GM10266 (cell line): ENCODE measurements at regions not wholly inside any gene's neighbourhood (a gene's known extent, or its start where the extent isn't known, plus 50 kb on each side); places are given as distances from the start of the nearest gene placed in this dataset.

ENCODE experiments used
- DNase-seq: peaks from one replicate; pipeline ENCODE4 v3.0.0; 2012; ENCODE audit errors: extremely low spot score
- TF ChIP-seq, protein P1 (sequence below): IDR thresholded peaks from 2 replicates; pipeline ENCODE4 v1.5.1; 2012; ENCODE audit warnings: mild to moderate bottlenecking, low read depth; ENCODE audit not compliant: control insufficient read depth, insufficient read depth; ENCODE audit errors: missing control alignments

DNA sequence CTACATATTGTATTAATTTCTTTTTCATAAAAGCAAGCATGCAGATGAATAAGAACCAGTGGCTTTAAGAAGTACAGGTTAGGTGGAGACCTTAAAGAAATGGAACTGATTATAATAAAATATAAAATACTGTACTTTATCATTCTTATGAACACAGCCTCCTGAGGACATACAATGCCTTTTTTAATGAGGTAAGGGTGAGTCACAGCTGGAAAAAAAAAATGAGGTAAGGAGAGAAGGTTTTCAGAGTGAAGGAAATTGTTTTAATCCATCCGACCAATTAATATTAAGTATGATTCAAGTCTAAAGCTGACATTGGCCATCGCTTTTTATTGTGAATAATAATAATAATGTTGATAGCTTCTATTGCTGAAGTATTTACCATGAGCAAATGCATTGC lies 170.3 kb upstream of the SOX2 start:
- TF ChIP-seq, protein P1, sequence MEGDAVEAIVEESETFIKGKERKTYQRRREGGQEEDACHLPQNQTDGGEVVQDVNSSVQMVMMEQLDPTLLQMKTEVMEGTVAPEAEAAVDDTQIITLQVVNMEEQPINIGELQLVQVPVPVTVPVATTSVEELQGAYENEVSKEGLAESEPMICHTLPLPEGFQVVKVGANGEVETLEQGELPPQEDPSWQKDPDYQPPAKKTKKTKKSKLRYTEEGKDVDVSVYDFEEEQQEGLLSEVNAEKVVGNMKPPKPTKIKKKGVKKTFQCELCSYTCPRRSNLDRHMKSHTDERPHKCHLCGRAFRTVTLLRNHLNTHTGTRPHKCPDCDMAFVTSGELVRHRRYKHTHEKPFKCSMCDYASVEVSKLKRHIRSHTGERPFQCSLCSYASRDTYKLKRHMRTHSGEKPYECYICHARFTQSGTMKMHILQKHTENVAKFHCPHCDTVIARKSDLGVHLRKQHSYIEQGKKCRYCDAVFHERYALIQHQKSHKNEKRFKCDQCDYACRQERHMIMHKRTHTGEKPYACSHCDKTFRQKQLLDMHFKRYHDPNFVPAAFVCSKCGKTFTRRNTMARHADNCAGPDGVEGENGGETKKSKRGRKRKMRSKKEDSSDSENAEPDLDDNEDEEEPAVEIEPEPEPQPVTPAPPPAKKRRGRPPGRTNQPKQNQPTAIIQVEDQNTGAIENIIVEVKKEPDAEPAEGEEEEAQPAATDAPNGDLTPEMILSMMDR, result no peak
- no peak for DNase-seq

DNA sequence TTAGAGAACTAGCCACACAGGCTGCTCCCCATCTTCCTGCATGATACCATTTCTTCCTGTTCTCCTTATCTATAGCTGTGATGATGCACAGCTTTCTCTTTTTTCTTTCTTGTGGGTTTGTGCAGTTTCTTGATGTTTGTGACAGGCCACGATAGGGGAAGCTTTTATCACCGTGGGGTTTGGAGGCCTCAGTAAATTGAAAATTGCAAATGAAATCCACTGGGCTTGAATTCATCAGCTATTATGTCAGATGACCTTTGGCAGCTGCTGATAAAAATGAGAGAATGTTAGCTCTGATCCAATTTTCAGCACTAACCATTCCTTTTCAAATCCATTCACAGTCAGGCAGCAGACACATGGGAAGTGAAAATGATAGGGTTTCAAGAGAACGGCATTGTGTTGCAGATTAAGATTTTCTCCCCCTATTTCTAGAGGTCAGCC lies 176.9 kb upstream of the SOX2 start:
- TF ChIP-seq, protein P1, result no peak
- no peak for DNase-seq

DNA sequence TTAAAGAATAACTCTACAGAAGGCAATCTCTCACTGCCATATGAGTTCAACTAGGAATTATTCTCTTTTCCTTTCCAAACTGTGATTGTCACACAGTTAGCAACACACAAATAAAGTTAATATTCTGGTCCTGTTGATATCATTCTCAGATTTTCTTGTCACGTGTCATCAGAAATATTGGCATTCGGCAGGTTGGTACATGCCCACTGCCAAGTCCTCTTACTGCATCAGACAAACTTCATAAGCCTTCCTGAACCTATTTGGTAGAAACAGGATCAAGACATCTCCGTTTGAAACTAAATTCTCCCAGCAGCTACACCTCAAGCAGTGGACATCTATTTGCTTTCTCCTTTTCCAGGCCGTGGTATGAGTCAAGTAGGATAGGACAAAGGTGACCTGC lies 177.9 kb upstream of the SOX2 start:
- no peak for DNase-seq
- TF ChIP-seq, protein P1, result no peak

DNA sequence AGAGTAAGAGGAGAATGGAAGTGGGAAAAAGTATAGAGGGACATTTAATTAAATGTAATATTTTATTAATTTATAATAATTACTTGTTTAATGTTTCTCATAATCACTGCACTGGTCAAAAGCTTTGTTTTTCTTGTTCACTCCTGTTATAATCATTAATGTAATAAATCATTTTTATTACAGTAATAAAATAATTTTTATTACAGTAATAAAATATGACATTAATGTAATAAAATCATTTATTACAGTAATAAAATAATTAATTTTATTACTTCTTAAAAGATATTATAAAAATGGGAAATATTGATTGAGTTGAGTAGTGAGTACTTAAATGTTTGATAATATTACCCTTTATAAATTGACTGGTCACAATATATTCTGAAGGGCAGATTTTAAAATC lies 181.1 kb upstream of the SOX2 start:
- no peak for DNase-seq
- TF ChIP-seq, protein P1, result no peak

DNA sequence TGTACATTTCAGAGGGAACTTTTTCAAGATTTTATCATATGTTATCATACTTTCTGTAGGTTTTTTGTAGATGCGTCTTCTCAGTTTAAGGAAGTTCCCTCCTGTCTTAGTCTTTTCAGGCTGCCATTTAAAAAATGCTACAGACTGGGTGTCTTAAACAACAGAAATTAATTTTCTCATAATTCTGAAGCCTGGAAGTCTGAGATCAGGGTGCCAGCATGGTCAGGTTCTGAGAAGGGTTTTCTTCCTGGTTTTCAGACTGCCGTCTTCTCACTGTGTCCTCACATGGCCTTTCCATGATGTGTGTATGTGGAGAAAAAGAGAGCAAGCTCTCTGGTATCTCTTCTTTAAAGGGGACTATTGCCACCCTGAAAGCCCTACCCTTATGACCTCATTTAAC lies 189.9 kb upstream of the SOX2 start:
- DNase-seq, result no peak

DNA sequence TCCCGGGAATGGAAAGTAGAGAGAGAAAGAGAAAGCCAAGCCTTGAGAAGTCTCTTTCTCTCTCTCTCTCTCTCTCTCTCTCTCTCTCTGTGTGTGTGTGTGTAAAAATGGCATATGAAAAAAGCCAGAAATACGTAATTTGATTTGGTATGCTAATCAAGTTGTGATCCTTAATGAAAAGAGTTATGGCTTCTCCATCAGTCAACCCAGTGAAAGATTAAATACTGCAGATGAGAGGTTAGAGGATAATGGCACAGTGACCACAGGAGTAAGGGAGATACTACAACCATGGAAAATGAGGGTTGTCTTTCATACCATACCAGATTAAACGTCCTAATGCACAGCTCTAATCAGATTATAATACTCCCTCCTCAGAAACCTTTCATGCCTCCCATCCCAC lies 193.5 kb upstream of the SOX2 start:
- DNase-seq, result no peak
- TF ChIP-seq, protein P1, result no peak

More for the DNA sequence above, 189.9 kb upstream of the SOX2 start:
- TF ChIP-seq, protein P1, result no peak

DNA sequence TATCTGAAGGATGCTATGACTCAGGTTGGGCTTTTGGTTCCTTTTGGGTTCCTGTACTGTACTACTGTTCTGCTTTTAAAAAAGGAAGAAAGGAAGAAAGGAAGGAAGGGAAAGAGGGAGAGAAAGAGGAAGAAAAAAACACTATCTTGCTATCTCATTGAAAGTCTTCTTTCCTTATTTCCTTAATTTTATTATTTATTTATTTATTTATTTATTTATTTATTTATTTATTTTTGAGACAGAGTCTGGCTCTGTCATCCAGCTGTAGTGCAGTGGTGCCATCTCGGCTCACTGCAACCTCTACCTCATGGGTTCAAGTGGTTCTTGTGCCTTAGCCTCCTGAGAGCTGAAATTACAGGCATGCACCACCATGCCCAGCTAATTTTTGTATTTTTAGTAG lies 198.9 kb upstream of the SOX2 start:
- no peak for DNase-seq
- TF ChIP-seq, protein P1, result no peak
